ENCODE measurements at regions not wholly inside any gene's neighbourhood (a gene's known extent, or its start where the extent isn't known, plus 50 kb on each side); places are given as distances from the start of the nearest gene placed in this dataset.

DNA sequence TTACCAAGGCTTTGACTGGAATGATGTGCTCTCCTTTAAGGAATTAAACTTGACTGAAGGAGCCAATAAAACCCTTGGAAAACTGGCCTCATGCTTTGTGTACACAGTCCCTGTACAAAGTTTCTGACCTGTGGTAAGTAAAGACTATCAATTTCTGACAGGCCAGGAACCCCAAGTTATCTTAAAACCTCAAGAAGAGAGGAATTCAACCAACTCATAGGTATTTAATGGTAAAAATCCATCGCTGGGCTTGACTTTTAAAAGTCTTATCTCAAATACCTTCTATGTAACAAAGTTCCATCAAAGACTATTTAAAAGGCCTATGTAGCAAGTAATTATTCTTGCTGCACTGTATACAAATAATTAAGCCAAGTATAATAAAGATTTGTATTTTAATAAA is 103.7 kb upstream of the TENT5D start:
- no peak for TF ChIP-seq POLR2A (IDR thresholded peaks at IDR 0.05)
- TF ChIP-seq, protein P1, sequence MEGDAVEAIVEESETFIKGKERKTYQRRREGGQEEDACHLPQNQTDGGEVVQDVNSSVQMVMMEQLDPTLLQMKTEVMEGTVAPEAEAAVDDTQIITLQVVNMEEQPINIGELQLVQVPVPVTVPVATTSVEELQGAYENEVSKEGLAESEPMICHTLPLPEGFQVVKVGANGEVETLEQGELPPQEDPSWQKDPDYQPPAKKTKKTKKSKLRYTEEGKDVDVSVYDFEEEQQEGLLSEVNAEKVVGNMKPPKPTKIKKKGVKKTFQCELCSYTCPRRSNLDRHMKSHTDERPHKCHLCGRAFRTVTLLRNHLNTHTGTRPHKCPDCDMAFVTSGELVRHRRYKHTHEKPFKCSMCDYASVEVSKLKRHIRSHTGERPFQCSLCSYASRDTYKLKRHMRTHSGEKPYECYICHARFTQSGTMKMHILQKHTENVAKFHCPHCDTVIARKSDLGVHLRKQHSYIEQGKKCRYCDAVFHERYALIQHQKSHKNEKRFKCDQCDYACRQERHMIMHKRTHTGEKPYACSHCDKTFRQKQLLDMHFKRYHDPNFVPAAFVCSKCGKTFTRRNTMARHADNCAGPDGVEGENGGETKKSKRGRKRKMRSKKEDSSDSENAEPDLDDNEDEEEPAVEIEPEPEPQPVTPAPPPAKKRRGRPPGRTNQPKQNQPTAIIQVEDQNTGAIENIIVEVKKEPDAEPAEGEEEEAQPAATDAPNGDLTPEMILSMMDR (IDR thresholded peaks at IDR 0.05 in 8 of 11, conservative IDR thresholded peaks at IDR 0.05 in 3 of 11), result no peak
- TF ChIP-seq POLR2AphosphoS5 (IDR thresholded peaks at IDR 0.05), result no peak
- intact Hi-C loops (cut with DNase I; ENCODE audit: low total_unique reads), result no loop called here
- H3K27me3 ChIP-seq (replicated peaks in 1 of 7), result no peaks in the 10 kb centered on the region
- H3K4me3 ChIP-seq, result no peak overlapping the region
- DNase-seq, result no peak
- H3K9me3 ChIP-seq, result peaks cover 0 to 19% (median 0%) of the 10 kb centered on the region in 8 donors
- 35 to 92% (median 77%) methylated on average over 1 of the region's 1 CpG for WGBS, 5 donors
- no peak overlapping the region for H3K27ac ChIP-seq
- no peaks in the 10 kb centered on the region for H3K36me3 ChIP-seq
- no peaks in the 10 kb centered on the region for H3K4me1 ChIP-seq

- WGBS, 5 donors, result 85 to 92% (median 88%) methylated on average over 2 of the region's 2 CpGs
- TF ChIP-seq POLR2A (IDR thresholded peaks at IDR 0.05) (no peak), POLR2AphosphoS5 (IDR thresholded peaks at IDR 0.05) (no peak)
- TF ChIP-seq, protein P1 (IDR thresholded peaks at IDR 0.05 in 8 of 11, conservative IDR thresholded peaks at IDR 0.05 in 3 of 11), result no peak
- Histone ChIP-seq H3K4me1 (no peaks in the 10 kb centered on the region), H3K4me3 (no peak overlapping the region), H3K27ac (no peak overlapping the region), H3K36me3 (no peaks in the 10 kb centered on the region), H3K9me3 (peaks cover 0 to 27% (median 0%) of the 10 kb centered on the region in 8 donors), H3K27me3 (replicated peaks in 1 of 7) (no peaks in the 10 kb centered on the region)
- intact Hi-C loops (cut with DNase I; ENCODE audit: low total_unique reads), result no loop called here
- no peak for DNase-seq
These were observed 102.6 kb upstream of the TENT5D start for GRCh38 chrX:80317646-80318045.

DNA sequence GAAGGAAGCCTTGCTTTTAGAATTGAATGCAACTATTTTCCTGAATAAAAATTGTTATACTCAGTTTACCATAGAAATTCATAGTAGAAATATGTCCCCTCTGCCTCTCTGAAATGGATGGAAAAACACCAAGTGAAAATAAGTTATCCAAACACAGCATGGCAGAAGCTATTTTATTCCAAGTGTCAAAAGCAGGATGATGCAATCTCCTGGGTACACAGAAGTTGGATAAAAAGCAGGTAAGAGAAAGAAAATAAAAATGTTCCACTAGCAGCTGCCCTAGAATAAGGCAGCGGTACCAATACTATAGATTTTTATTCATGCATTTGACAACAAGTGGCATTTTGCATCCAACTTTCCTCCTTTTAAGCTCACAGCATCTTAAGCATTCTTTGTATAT is 89.0 kb upstream of the TENT5D start:
- Histone ChIP-seq H3K27me3 (replicated peaks in 1 of 7) (no peaks in the 10 kb centered on the region), H3K27ac (no peak overlapping the region), H3K9me3 (peaks cover 0 to 7% (median 0%) of the 10 kb centered on the region in 8 donors), H3K36me3 (no peaks in the 10 kb centered on the region), H3K4me3 (no peak overlapping the region), H3K4me1 (no peaks in the 10 kb centered on the region)
- TF ChIP-seq, protein P1 (IDR thresholded peaks at IDR 0.05 in 8 of 11, conservative IDR thresholded peaks at IDR 0.05 in 3 of 11), result no peak
- no peak for TF ChIP-seq POLR2AphosphoS5 (IDR thresholded peaks at IDR 0.05)
- TF ChIP-seq POLR2A (IDR thresholded peaks at IDR 0.05), result no peak
- DNase-seq, result no peak
- 71 to 97% (median 84%) methylated on average over 1 of the region's 1 CpG for WGBS, 5 donors
- intact Hi-C loops (cut with DNase I; ENCODE audit: low total_unique reads), result no loop called here

DNA sequence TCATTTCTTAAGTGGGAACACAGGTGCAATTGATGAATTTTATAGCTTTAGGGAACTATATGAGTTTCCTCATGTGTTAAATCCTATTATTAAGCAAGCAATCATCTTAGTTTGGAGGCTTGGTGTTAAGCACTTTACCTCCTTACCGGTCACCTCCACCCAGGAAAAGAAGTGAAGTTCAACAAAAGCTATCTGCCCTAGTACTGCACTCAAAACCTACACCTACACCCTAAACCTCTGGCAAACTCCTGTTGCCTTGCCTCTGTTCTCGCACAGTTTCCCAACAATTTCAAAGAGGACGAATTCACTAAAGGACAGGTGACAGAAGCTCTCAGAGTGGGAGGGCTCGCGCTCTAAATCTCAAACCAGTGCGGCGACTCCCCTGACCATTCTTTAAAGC is 85.7 kb upstream of the TENT5D start:
- no peaks in the 10 kb centered on the region for H3K27me3 ChIP-seq (replicated peaks in 1 of 7)
- 36 to 76% (median 54%) methylated on average over 7 of the region's 7 CpGs for WGBS, 5 donors
- DNase-seq, result no peak
- TF ChIP-seq POLR2AphosphoS5 (IDR thresholded peaks at IDR 0.05) (no peak), POLR2A (IDR thresholded peaks at IDR 0.05) (no peak)
- TF ChIP-seq, protein P1 (IDR thresholded peaks at IDR 0.05 in 8 of 11, conservative IDR thresholded peaks at IDR 0.05 in 3 of 11), result no peak
- H3K4me3 ChIP-seq, result peak overlapping the region in 1 of 8 donors; percentile 26
- no peaks in the 10 kb centered on the region for H3K36me3 ChIP-seq
- H3K27ac ChIP-seq, result no peak overlapping the region
- H3K9me3 ChIP-seq, result peaks cover 0 to 7% (median 0%) of the 10 kb centered on the region in 8 donors
- no peaks in the 10 kb centered on the region for H3K4me1 ChIP-seq
- intact Hi-C loops (cut with DNase I; ENCODE audit: low total_unique reads), result no loop called here

Data from spleen (tissue), 11 donors.